OCI-LY1 (cell line): ENCODE measurements at regions not wholly inside any gene's neighbourhood (a gene's known extent, or its start where the extent isn't known, plus 50 kb on each side); places are given as distances from the start of the nearest gene placed in this dataset.

Source experiments
- EZH2 ChIP-seq: fragments of 200-600 bp; sonication (generic), shearing (Covaris generic); IDR thresholded peaks from 2 replicates; pipeline ENCODE4 v1.8.0; 2017; ENCODE audit warnings: borderline replicate concordance, mixed run types, mild to moderate bottlenecking, antibody characterized with exemption, low read length, moderate library complexity, mixed read lengths
- TF ChIP-seq, protein P1 (sequence below): fragments of 200-600 bp; sonication (generic), shearing (Covaris generic); IDR thresholded peaks from 2 replicates; pipeline ENCODE4 v1.5.1; 2017; ENCODE audit warnings: mild to moderate bottlenecking, antibody characterized with exemption, low read length, moderate library complexity, mixed read lengths

DNA sequence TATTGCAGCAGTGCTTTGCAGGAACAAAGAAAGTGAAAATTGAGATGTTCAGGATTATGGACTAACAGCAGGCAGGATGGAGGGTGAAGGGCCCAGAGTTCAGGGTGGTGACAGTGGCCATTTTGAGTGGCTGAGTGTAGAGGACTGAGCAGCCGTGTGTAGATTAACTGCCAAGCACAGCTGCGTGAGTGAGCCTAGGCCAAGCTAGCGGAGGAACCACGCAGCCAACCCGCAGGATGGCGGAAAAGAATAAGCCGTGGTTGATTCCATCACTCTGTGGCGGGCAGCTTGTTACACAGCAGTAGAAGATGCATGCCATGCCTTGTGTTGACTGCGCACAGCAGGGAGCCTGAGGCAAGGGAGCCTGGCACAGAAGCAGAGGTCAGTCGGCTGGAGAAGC lies 102.5 kb upstream of the KIF26B start:
- TF ChIP-seq EZH2, result no peak
- TF ChIP-seq, protein P1, sequence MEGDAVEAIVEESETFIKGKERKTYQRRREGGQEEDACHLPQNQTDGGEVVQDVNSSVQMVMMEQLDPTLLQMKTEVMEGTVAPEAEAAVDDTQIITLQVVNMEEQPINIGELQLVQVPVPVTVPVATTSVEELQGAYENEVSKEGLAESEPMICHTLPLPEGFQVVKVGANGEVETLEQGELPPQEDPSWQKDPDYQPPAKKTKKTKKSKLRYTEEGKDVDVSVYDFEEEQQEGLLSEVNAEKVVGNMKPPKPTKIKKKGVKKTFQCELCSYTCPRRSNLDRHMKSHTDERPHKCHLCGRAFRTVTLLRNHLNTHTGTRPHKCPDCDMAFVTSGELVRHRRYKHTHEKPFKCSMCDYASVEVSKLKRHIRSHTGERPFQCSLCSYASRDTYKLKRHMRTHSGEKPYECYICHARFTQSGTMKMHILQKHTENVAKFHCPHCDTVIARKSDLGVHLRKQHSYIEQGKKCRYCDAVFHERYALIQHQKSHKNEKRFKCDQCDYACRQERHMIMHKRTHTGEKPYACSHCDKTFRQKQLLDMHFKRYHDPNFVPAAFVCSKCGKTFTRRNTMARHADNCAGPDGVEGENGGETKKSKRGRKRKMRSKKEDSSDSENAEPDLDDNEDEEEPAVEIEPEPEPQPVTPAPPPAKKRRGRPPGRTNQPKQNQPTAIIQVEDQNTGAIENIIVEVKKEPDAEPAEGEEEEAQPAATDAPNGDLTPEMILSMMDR, result no peak
